Loucy (cell line): ENCODE measurements at regions not wholly inside any gene's neighbourhood (a gene's known extent, or its start where the extent isn't known, plus 50 kb on each side); places are given as distances from the start of the nearest gene placed in this dataset.

Experiments
- H2AFZ ChIP-seq: fragments of 200-600 bp; sonication (generic); 2 replicates; pipeline ENCODE4 v1.6.0; 2016; ENCODE audit warnings: antibody characterized with exemption, mild to moderate bottlenecking, low read length, moderate library complexity
- H3F3A ChIP-seq: fragments of 200-600 bp; 2 replicates; pipeline ENCODE4 v1.6.0; 2016; ENCODE audit warnings: antibody characterized with exemption, low read depth, mild to moderate bottlenecking
- H3K27me3 ChIP-seq: fragments of 200-600 bp; sonication (generic); 2 replicates; pipeline ENCODE4 v1.6.1; 2014; ENCODE audit warnings: low read length, mild to moderate bottlenecking; ENCODE audit not compliant: insufficient read depth, poor library complexity, severe bottlenecking
- H3K36me3 ChIP-seq: fragments of 200-600 bp; sonication (generic); 2 replicates; pipeline ENCODE4 v1.6.1; 2016; ENCODE audit warnings: low read length; ENCODE audit not compliant: insufficient read depth
- H3K4me1 ChIP-seq: fragments of 200-600 bp; sonication (generic); 2 replicates; pipeline ENCODE4 v1.5.1; 2014; ENCODE audit warnings: low read length, mild to moderate bottlenecking; ENCODE audit not compliant: insufficient read depth, poor library complexity, severe bottlenecking
- H3K4me2 ChIP-seq: fragments of 200-600 bp; sonication (generic); 2 replicates; pipeline ENCODE4 v1.6.0; 2014; ENCODE audit warnings: antibody characterized with exemption, low read length, low read depth, mild to moderate bottlenecking; ENCODE audit not compliant: poor library complexity, severe bottlenecking
- H3K4me3 ChIP-seq: fragments of 200-600 bp; sonication (generic); 2 replicates; pipeline ENCODE4 v1.5.1; 2014; ENCODE audit warnings: low read length, mild to moderate bottlenecking, mixed read lengths; ENCODE audit not compliant: poor library complexity, severe bottlenecking
- H3K79me2 ChIP-seq: fragments of 200-600 bp; sonication (generic); 2 replicates; pipeline ENCODE4 v1.6.1; 2014; ENCODE audit warnings: low read length; ENCODE audit not compliant: insufficient read depth
- H3K9ac ChIP-seq: fragments of 200-600 bp; sonication (generic); 2 replicates; pipeline ENCODE4 v1.6.0; 2014; ENCODE audit warnings: mild to moderate bottlenecking, low read depth, low read length, moderate library complexity; ENCODE audit not compliant: poor library complexity, severe bottlenecking
- H3K9me2 ChIP-seq: fragments of 200-600 bp; sonication (generic); replicated peaks from 2 replicates; pipeline ENCODE4 v1.6.1; 2016; ENCODE audit warnings: low read depth, low read length, mixed read lengths
- H3K9me3 ChIP-seq: fragments of 200-600 bp; sonication (generic); 2 replicates; pipeline ENCODE4 v1.6.1; 2014; ENCODE audit warnings: mild to moderate bottlenecking, antibody characterized with exemption, low read length, low read depth; ENCODE audit not compliant: insufficient read depth
- H4K20me1 ChIP-seq: fragments of 200-600 bp; sonication (generic); 2 replicates; pipeline ENCODE4 v1.6.0; 2014; ENCODE audit warnings: antibody characterized with exemption, low read length, mild to moderate bottlenecking; ENCODE audit not compliant: insufficient read depth, poor library complexity, severe bottlenecking
- CTCF ChIP-seq: fragments of 200-600 bp; sonication (generic); conservative IDR thresholded peaks from 2 replicates; pipeline ENCODE4 v1.5.1; 2014; ENCODE audit warnings: mild to moderate bottlenecking, antibody characterized with exemption, low read length
- EZH2phosphoT487 ChIP-seq: fragments of 200-600 bp; IDR thresholded peaks from 2 replicates; pipeline ENCODE4 v1.6.1; 2018; ENCODE audit warnings: antibody characterized with exemption, mild to moderate bottlenecking, moderate library complexity, borderline replicate concordance

- no peaks in the 10 kb centered on the region for H3K9me2 ChIP-seq
- H3K79me2 ChIP-seq, result no peaks in the 10 kb centered on the region
- no peaks in the 10 kb centered on the region for H4K20me1 ChIP-seq
- no peak overlapping the region for H3K9ac ChIP-seq
- no peaks in the 10 kb centered on the region for H3F3A ChIP-seq
- no peaks in the 10 kb centered on the region for H3K4me1 ChIP-seq
- H3K27me3 ChIP-seq, result no peaks in the 10 kb centered on the region
- H3K4me3 ChIP-seq, result no peak overlapping the region
- no peak for TF ChIP-seq EZH2phosphoT487
- TF ChIP-seq CTCF, result no peak
- no peaks in the 10 kb centered on the region for H3K36me3 ChIP-seq
- no peak overlapping the region for H2AFZ ChIP-seq
- no peaks in the 10 kb centered on the region for H3K9me3 ChIP-seq
- no peak overlapping the region for H3K4me2 ChIP-seq
These were observed 904.8 kb upstream of the CHAC2 start for GRCh38 chr2:52862801-52863200.

- Histone ChIP-seq H3K4me1 (no peaks in the 10 kb centered on the region), H3K9me3 (no peaks in the 10 kb centered on the region), H3K4me3 (no peak overlapping the region), H3K4me2 (no peak overlapping the region), H3K9ac (no peak overlapping the region), H3K79me2 (no peaks in the 10 kb centered on the region), H3K9me2 (no peaks in the 10 kb centered on the region), H2AFZ (no peak overlapping the region), H3F3A (no peaks in the 10 kb centered on the region), H3K36me3 (no peaks in the 10 kb centered on the region), H4K20me1 (no peaks in the 10 kb centered on the region), H3K27me3 (no peaks in the 10 kb centered on the region)
- TF ChIP-seq CTCF (no peak), EZH2phosphoT487 (no peak)
These were observed 906.0 kb upstream of the CHAC2 start for GRCh38 chr2:52861596-52861995.

- Histone ChIP-seq H3K79me2 (no peaks in the 10 kb centered on the region), H3K4me1 (no peaks in the 10 kb centered on the region), H3K4me3 (no peak overlapping the region), H4K20me1 (no peaks in the 10 kb centered on the region), H3K9me2 (no peaks in the 10 kb centered on the region), H3K27me3 (no peaks in the 10 kb centered on the region), H3K4me2 (no peak overlapping the region), H3K36me3 (no peaks in the 10 kb centered on the region), H2AFZ (no peak overlapping the region), H3F3A (no peaks in the 10 kb centered on the region), H3K9ac (no peak overlapping the region), H3K9me3 (no peaks in the 10 kb centered on the region)
- TF ChIP-seq CTCF (no peak), EZH2phosphoT487 (no peak)
These were observed 908.5 kb upstream of the CHAC2 start for GRCh38 chr2:52859065-52859464.
